Pancreas (tissue), 10 donors: ENCODE measurements at regions not wholly inside any gene's neighbourhood (a gene's known extent, or its start where the extent isn't known, plus 50 kb on each side); places are given as distances from the start of the nearest gene placed in this dataset.

Source experiments
- ATAC-seq, 4 donors: fragments of 200-7000 bp; cut with Tn5 transposase; one replicate each; pipeline versions ENCODE4 v1.8.0 to v1.9.1; 2020; ENCODE audit warnings: mild to moderate bottlenecking in 4 of 4, moderate library complexity in 4 of 4
- DNase-seq, 6 donors: peaks; one replicate each; pipeline ENCODE4 v3.0.0-alpha.2; 2020
- FAIRE-seq: peaks from 2 replicates; lab custom pipeline; 2012; peaks lifted over from hg19 to GRCh38; lab: Jason Lieb, UNC
- H3K27ac ChIP-seq, 4 donors: fragments of 200-600 bp; sonication (generic); 1 replicate in 3 of 4; 2 replicates in 1 of 4; pipeline versions ENCODE4 v1.5.0 to v1.8.0; 2020
- H3K27me3 ChIP-seq, 4 donors: fragments of 200-600 bp; one replicate each; pipeline ENCODE4 v1.8.0; 2021
- H3K36me3 ChIP-seq, 3 donors: fragments of 200-600 bp; sonication (generic) in 1 of 3; one replicate each; pipeline versions ENCODE4 v1.5.0 to v1.8.0; 2020 to 2021
- H3K4me1 ChIP-seq, 3 donors: fragments of 200-600 bp; one replicate each; pipeline ENCODE4 v1.8.0; 2021
- H3K4me3 ChIP-seq, 4 donors: fragments of 200-600 bp; sonication (generic) in 2 of 4; one replicate each; pipeline versions ENCODE4 v1.5.0 to v1.8.0; 2020 to 2021
- H3K9me3 ChIP-seq, 4 donors: fragments of 200-600 bp; one replicate each; pipeline ENCODE4 v1.8.0; 2021
- CTCF ChIP-seq, 4 donors: fragments of 200-600 bp; sonication (generic) in 3 of 4; IDR thresholded peaks; one replicate each; pipeline versions ENCODE4 v1.5.0 to v1.8.0; 2021; ENCODE audit warnings: antibody characterized with exemption in 4 of 4
- WGBS, 2 donors: extraction: QIAGEN DNeasy Blood & Tissue Kit; methylation state at CpG; one replicate each; pipeline ENCODE4 v1.1.7; 2013; 5-methylcytosine and 5-hydroxymethylcytosine counted together
- intact Hi-C, 3 donors: fragments of 100-400 bp; cut with DNase I; formaldehyde crosslinking; loops; one replicate each; pipeline versions ENCODE4 v1.11.1 to v1.14.2; 2022
- donor health status: healthy with polysubstance abuse.
- donor health status: DM: no; HTN: no; CAD: no; lungs with moderate emphysema.
- donor health status: DM: no; HTN: no; CAD: no.
- donor health status: control.
- donor health status: control.
- donor health status: Bipolar disorder and iron deficiency.
- donor health status: DM: yes; HTN: yes; CAD: no.
- donor health status: DM: no; HTN: no; CAD: no.
- donor health status: DM: no; HTN: no; CAD: no.
- donor health status: DM: yes; HTN: yes; CAD: no.

DNA sequence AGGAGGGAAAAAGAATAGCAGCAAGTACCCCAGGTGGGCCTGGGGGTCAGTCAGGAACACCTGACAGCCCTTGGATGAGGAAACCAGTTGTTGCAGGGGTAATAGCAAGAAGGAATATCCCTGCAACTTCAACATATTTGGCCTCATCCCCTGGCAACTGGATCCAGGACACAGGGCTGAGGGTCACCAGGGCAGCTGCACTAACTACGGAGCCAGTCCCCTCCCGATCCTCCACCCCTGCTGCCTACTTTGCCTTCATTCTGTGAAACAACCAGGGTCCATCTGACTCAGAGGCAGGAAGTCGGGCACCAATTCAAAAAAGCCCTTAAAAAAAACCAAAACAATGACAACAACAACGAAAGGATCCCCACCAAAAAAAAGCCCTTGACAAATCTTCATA, 52.9 kb downstream of the FRMPD3 start:
- no peak for DNase-seq
- Histone ChIP-seq H3K36me3 (no peaks in the 10 kb centered on the region), H3K27me3 (peaks cover 0 to 26% (median 9%) of the 10 kb centered on the region in 4 donors), H3K4me3 (no peak overlapping the region), H3K4me1 (no peaks in the 10 kb centered on the region), H3K9me3 (no peaks in the 10 kb centered on the region), H3K27ac (no peak overlapping the region)
- FAIRE-seq: no peak
- 64 to 69% methylated on average over 4 of the region's 4 CpGs for WGBS, 2 donors
- ATAC-seq: no peak
- no peak for TF ChIP-seq CTCF (IDR thresholded peaks at IDR 0.05)
- intact Hi-C loops: no loop called here

- H3K9me3 ChIP-seq: no peaks in the 10 kb centered on the region
- H3K4me3 ChIP-seq: no peak overlapping the region
- TF ChIP-seq CTCF (IDR thresholded peaks at IDR 0.05): no peak
- ATAC-seq (no peak), FAIRE-seq (no peak), DNase-seq (no peak)
- H3K4me1 ChIP-seq: no peaks in the 10 kb centered on the region
- no peak overlapping the region for H3K27ac ChIP-seq
- peaks cover 0 to 38% (median 7%) of the 10 kb centered on the region in 4 donors for H3K27me3 ChIP-seq
- intact Hi-C loops: no loop called here
- no peaks in the 10 kb centered on the region for H3K36me3 ChIP-seq
- WGBS, 2 donors: 59 to 64% methylated on average over 4 of the region's 4 CpGs
Measured at GRCh38 chrX:107504006-107504405, 54.6 kb downstream of the FRMPD3 start.

GRCh38 chrX:107505223-107505622, 55.8 kb downstream of the FRMPD3 start:
- intact Hi-C loops: no loop called here
- FAIRE-seq (no peak), DNase-seq (no peak), ATAC-seq (no peak)
- no peak overlapping the region for H3K27ac ChIP-seq
- H3K9me3 ChIP-seq: no peaks in the 10 kb centered on the region
- peaks cover 0 to 32% (median 6%) of the 10 kb centered on the region in 4 donors for H3K27me3 ChIP-seq
- H3K4me3 ChIP-seq: no peak overlapping the region
- 40 to 52% methylated on average over 2 of the region's 2 CpGs for WGBS, 2 donors
- H3K36me3 ChIP-seq: no peaks in the 10 kb centered on the region
- TF ChIP-seq CTCF (IDR thresholded peaks at IDR 0.05): no peak
- no peaks in the 10 kb centered on the region for H3K4me1 ChIP-seq

- TF ChIP-seq CTCF (IDR thresholded peaks at IDR 0.05): no peak
- intact Hi-C loops: no loop called here
- Histone ChIP-seq H3K27me3 (peaks cover 0 to 29% (median 6%) of the 10 kb centered on the region in 4 donors), H3K9me3 (no peaks in the 10 kb centered on the region), H3K4me1 (no peaks in the 10 kb centered on the region), H3K36me3 (no peaks in the 10 kb centered on the region), H3K27ac (no peak overlapping the region), H3K4me3 (peak overlapping the region in 1 of 4 donors; percentile 14)
- FAIRE-seq (no peak), ATAC-seq (no peak), DNase-seq (peak in 2 of 6 donors; percentile 52 to 61)
- 1 to 37% methylated on average over 29 of the region's 29 CpGs for WGBS, 2 donors
Measured at GRCh38 chrX:107506596-107507031, 57.2 kb downstream of the FRMPD3 start.

- no peak for TF ChIP-seq CTCF (IDR thresholded peaks at IDR 0.05)
- ATAC-seq (no peak), DNase-seq (peak in 1 of 6 donors; percentile 50), FAIRE-seq (no peak)
- WGBS, 2 donors: 4 to 27% methylated on average over 44 to 45 of the region's 45 CpGs
- H3K9me3 ChIP-seq: no peaks in the 10 kb centered on the region
- peaks cover 0 to 29% (median 6%) of the 10 kb centered on the region in 4 donors for H3K27me3 ChIP-seq
- H3K27ac ChIP-seq: no peak overlapping the region
- no peaks in the 10 kb centered on the region for H3K36me3 ChIP-seq
- H3K4me3 ChIP-seq: peak overlapping the region in 1 of 4 donors; percentile 14
- H3K4me1 ChIP-seq: no peaks in the 10 kb centered on the region
- intact Hi-C loops: no loop called here
Measured at GRCh38 chrX:107507093-107507743, 57.8 kb downstream of the FRMPD3 start.
